Mesothelial cell of epicardium (in vitro differentiated cells): ENCODE measurements at regions not wholly inside any gene's neighbourhood (a gene's known extent, or its start where the extent isn't known, plus 50 kb on each side); places are given as distances from the start of the nearest gene placed in this dataset.

Experiments used
- DNase-seq, 2 experiments: peaks; one replicate each; pipeline ENCODE4 v3.0.0; 2021; ENCODE audit warnings: low spot score in 2 of 2; ENCODE audit not compliant: unreplicated experiment in 2 of 2
- H3K27ac Mint-ChIP-seq: 2 replicates; pipeline ENCODE4 v1.8.0; 2021; ENCODE audit warnings: mixed read lengths
- H3K27me3 Mint-ChIP-seq: 2 replicates; pipeline ENCODE4 v1.8.0; 2021; ENCODE audit warnings: low read depth, mixed read lengths
- H3K36me3 Mint-ChIP-seq: 2 replicates; pipeline ENCODE4 v1.8.0; 2021; ENCODE audit warnings: mixed read lengths
- H3K4me1 Mint-ChIP-seq: 2 replicates; pipeline ENCODE4 v1.8.0; 2021; ENCODE audit warnings: mixed read lengths
- H3K4me3 Mint-ChIP-seq: 2 replicates; pipeline ENCODE4 v1.8.0; 2021; ENCODE audit warnings: mild to moderate bottlenecking, moderate library complexity, mixed read lengths
- H3K9me3 Mint-ChIP-seq: 2 replicates; pipeline ENCODE4 v1.8.0; 2021; ENCODE audit warnings: mixed read lengths
- CTCF ChIP-seq: fragments of 200-600 bp; sonication (generic); IDR thresholded peaks from one replicate; pipeline ENCODE4 v1.5.0; 2021; ENCODE audit warnings: antibody characterized with exemption; ENCODE audit not compliant: unreplicated experiment

DNA sequence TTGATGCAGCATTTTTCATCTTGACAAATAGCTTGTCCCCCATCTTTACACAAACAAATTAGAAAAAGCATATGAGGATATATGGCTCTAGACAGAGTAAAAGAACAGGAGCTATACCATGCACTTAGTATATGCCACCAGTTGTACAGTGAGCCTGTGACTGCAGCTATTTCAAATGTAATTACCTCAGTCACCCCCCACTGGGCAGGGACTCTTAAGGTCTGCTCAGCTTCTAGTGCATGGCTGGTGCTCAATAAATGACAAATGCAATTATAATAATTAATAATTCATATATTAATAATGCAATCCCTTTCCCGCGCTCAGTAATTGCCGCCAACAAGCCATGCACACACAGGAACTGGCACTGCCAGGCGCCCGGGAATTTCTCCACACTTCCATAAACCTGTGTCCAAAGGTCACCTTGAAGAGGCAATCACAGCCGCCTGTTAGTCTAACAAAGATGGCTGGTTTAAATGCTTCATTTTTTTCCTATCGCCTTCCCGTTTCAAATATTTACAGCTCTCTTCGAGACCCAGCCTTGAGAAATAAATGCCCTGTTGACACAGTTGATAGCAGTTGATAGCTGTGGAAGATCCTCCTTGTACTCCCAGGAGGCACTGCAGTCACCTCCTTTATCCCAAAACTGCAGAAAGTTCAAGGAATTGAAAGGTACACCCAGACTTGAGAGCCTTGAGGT, 156.6 kb downstream of the INO80D start:
- H3K27ac Mint-ChIP-seq, result no peak overlapping the region

GRCh38 chr2:205925373-205926337, 160.3 kb downstream of the INO80D start:
- Mint-ChIP-seq H3K36me3 (no peaks in the 10 kb centered on the region), H3K4me1 (peaks cover 20% of the 10 kb centered on the region)
- DNase-seq, result peak; percentile 72 to 91

More for the DNA sequence above, 156.6 kb downstream of the INO80D start:
- peaks cover 37% of the 10 kb centered on the region for H3K4me1 Mint-ChIP-seq
- H3K27me3 Mint-ChIP-seq, result peaks cover 38% of the 10 kb centered on the region
- no peaks in the 10 kb centered on the region for H3K9me3 Mint-ChIP-seq
- H3K4me3 Mint-ChIP-seq, result no peak overlapping the region
- no peak for DNase-seq
- H3K36me3 Mint-ChIP-seq, result no peaks in the 10 kb centered on the region
- TF ChIP-seq CTCF, result no peak

DNA sequence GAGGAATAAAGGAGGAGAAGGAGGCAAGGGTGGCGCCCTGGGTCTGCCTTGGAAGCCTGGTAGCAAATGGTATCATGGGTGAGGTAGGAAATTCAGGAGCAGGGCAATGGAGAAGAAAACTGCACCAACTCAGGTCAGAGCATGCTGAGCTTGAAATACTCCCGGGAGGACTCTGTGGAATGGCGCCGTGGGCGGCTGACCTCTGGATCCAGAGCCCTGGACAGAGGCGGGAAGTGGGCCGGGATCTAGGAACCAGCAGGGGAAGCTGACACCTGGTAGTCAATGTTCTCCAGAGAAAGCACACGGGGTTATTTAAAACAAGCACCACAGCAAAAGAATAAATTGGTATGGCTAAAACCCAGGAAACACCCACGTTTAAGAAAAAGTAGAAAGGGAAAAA, 161.3 kb downstream of the INO80D start:
- no peak for DNase-seq
- H3K27ac Mint-ChIP-seq, result no peak overlapping the region
- no peaks in the 10 kb centered on the region for H3K9me3 Mint-ChIP-seq
- H3K27me3 Mint-ChIP-seq, result peaks cover 63% of the 10 kb centered on the region
- no peaks in the 10 kb centered on the region for H3K36me3 Mint-ChIP-seq
- H3K4me3 Mint-ChIP-seq, result no peak overlapping the region
- H3K4me1 Mint-ChIP-seq, result peaks cover 10% of the 10 kb centered on the region
- TF ChIP-seq CTCF, result no peak

More at GRCh38 chr2:205925373-205926337, 160.3 kb downstream of the INO80D start:
- Mint-ChIP-seq H3K27ac (no peak overlapping the region), H3K9me3 (no peaks in the 10 kb centered on the region), H3K27me3 (peaks cover 56% of the 10 kb centered on the region), H3K4me3 (peak overlapping the region; percentile 54)
- peak; percentile 90 for TF ChIP-seq CTCF

DNA sequence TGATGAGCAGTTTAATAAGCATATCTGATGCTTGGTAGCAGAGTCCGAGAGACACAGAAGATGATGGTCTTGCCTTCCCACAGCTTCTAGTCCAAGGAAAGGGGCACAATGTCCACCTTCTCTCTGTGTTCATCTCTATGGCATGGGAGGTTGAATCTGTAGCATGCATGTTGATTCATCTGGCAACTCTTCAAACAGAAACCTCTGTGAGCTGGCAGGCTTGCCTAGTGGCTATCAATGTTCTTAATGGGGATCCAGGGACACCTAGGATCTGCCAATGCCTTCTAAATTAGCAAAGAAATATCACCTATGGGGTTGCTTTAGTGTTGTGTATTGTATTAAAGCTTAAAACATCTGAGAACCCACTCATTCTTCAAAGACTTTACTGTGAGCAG, 170.8 kb downstream of the INO80D start:
- no peak for TF ChIP-seq CTCF
- Mint-ChIP-seq H3K36me3 (no peaks in the 10 kb centered on the region), H3K9me3 (peaks cover 4% of the 10 kb centered on the region), H3K4me1 (peaks cover 12% of the 10 kb centered on the region), H3K27ac (no peak overlapping the region), H3K27me3 (peaks cover 11% of the 10 kb centered on the region), H3K4me3 (no peak overlapping the region)
- DNase-seq, result no peak

DNA sequence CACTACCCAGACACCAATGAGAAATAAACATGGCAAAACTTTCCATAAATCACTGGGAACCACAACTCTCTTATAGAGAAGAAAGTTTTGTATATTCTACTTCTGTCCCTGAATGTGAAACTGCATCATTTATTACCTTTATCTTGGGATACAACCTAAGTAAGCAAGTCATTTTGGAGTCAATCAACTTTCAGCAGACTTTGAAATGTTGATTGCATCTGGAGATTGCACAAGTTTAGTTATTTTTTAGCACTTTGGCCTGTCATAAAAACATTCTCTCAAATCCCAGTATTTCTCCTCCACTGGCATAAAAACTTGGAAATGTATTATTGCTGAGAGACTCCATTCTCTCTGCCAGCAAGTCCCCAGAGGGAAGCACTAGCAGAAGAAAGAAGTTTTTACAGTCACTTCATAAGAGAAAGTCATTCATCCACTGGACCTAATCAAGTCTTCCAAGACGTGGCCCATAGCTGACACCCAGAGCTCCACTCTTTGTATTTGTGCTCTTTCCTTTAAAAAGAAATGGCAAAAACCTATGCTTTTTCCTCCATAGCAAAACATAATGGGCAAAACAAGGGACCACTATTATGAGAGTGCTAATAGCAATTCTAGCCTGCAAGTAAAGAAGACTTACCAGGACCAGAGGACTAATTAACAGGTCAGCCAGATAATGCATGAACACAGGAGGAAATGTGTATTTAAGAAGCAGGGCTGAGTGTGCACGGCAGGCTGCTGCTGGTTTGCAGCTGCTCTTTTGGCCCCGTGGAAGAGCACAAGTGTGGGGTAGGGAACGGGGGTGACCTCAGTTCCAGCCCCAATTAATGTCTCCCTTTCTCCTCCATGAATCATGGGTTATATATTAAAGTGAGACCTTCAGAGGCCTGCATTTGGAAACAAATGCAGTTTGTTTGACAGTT, 171.5 kb downstream of the INO80D start:
- DNase-seq, result no peak
- Mint-ChIP-seq H3K27ac (no peak overlapping the region), H3K9me3 (peaks cover 4% of the 10 kb centered on the region), H3K36me3 (no peaks in the 10 kb centered on the region), H3K4me1 (peaks cover 13% of the 10 kb centered on the region), H3K27me3 (peaks cover 11% of the 10 kb centered on the region), H3K4me3 (no peak overlapping the region)
- no peak for TF ChIP-seq CTCF
